ENCODE measurements at regions not wholly inside any gene's neighbourhood (a gene's known extent, or its start where the extent isn't known, plus 50 kb on each side); places are given as distances from the start of the nearest gene placed in this dataset.

- TF ChIP-seq CTCF (IDR thresholded peaks at IDR 0.05) (no peak), REST (IDR thresholded peaks at IDR 0.05; ENCODE audit: low read depth, low read length) (no peak), MAX (IDR thresholded peaks at IDR 0.05; ENCODE audit: low read depth) (no peak), RAD21 (IDR thresholded peaks at IDR 0.05; ENCODE audit: low read length) (no peak), SIN3A (IDR thresholded peaks at IDR 0.05; ENCODE audit: borderline replicate concordance, low read depth, low read length) (no peak), GABPA (IDR thresholded peaks at IDR 0.05; ENCODE audit: low read depth) (no peak), TAF1 (IDR thresholded peaks at IDR 0.05; ENCODE audit: borderline replicate concordance, low read depth, low read length) (no peak), MEF2A (IDR thresholded peaks at IDR 0.05; ENCODE audit: borderline replicate concordance, low read depth) (no peak), ZBTB33 (IDR thresholded peaks at IDR 0.05; ENCODE audit: borderline replicate concordance, low read depth) (no peak), FOXM1 (IDR thresholded peaks at IDR 0.05; ENCODE audit: low read depth) (no peak), MXI1 (IDR thresholded peaks at IDR 0.05; ENCODE audit: low read depth, low read length) (no peak), USF2 (IDR thresholded peaks at IDR 0.05; ENCODE audit: borderline replicate concordance, low read depth, low read length) (no peak), GATA2 (CRISPR knock-in tag; IDR thresholded peaks at IDR 0.05) (no peak)
Measured at GRCh38 chr6:93848031-93848742, 428.8 kb upstream of the EPHA7 start.

Measured in SK-N-SH (cell line).